ENCODE measurements at regions not wholly inside any gene's neighbourhood (a gene's known extent, or its start where the extent isn't known, plus 50 kb on each side); places are given as distances from the start of the nearest gene placed in this dataset.

DNA sequence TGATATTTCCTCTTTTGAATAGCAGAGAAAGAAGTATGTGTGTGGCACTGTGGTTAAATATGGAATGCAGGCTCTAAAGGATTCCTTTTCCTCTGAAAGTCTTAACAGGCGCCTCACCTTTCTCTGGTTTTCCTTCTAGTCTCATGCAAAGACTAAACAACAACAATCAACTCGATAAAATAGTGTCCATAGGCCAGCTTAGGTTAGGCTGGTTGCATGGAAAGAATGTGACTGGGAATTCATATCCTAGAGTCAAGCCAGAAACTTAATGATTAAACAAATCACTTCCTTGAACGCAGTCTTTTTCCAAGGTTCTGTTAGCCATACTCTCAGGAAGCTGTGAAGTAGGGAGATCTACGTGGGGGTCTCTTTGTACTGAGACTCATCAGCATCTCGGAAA lies 800.8 kb upstream of the ID2 start:
- TF ChIP-seq NFIC (IDR thresholded peaks at IDR 0.05) (no peak), CEBPB (IDR thresholded peaks at IDR 0.05) (no peak), TAF1 (IDR thresholded peaks at IDR 0.05; ENCODE audit: low read depth) (no peak), CREB1 (IDR thresholded peaks at IDR 0.05; ENCODE audit: low read depth) (no peak), YY1 (IDR thresholded peaks at IDR 0.05; ENCODE audit: low read depth) (no peak), TCF12 (IDR thresholded peaks at IDR 0.05; ENCODE audit: low read depth) (no peak), RAD21 (IDR thresholded peaks at IDR 0.05; ENCODE audit: low read depth) (no peak)
- TF ChIP-seq, protein P1, sequence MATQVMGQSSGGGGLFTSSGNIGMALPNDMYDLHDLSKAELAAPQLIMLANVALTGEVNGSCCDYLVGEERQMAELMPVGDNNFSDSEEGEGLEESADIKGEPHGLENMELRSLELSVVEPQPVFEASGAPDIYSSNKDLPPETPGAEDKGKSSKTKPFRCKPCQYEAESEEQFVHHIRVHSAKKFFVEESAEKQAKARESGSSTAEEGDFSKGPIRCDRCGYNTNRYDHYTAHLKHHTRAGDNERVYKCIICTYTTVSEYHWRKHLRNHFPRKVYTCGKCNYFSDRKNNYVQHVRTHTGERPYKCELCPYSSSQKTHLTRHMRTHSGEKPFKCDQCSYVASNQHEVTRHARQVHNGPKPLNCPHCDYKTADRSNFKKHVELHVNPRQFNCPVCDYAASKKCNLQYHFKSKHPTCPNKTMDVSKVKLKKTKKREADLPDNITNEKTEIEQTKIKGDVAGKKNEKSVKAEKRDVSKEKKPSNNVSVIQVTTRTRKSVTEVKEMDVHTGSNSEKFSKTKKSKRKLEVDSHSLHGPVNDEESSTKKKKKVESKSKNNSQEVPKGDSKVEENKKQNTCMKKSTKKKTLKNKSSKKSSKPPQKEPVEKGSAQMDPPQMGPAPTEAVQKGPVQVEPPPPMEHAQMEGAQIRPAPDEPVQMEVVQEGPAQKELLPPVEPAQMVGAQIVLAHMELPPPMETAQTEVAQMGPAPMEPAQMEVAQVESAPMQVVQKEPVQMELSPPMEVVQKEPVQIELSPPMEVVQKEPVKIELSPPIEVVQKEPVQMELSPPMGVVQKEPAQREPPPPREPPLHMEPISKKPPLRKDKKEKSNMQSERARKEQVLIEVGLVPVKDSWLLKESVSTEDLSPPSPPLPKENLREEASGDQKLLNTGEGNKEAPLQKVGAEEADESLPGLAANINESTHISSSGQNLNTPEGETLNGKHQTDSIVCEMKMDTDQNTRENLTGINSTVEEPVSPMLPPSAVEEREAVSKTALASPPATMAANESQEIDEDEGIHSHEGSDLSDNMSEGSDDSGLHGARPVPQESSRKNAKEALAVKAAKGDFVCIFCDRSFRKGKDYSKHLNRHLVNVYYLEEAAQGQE (IDR thresholded peaks at IDR 0.05; ENCODE audit: low read depth), result no peak

DNA sequence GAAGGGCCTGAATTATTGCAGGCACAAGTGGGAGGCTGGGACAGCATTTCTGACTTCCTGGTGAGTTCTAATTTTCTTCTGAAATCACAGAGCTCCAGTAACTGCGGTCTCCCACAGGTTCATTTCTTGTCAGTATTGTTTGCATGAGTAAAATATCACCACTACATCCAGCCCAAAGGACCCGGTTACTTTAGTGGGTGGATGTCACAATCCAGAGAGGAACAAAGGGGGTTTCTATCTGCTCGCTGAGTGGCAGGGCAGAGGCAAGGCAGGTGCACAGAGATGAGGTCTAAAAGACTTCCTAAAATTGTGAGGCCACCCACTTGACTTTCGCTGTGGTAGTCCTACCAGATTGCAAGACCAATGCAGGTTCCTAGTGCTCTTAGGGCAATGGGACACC lies 800.4 kb upstream of the ID2 start:
- TF ChIP-seq, protein P2, sequence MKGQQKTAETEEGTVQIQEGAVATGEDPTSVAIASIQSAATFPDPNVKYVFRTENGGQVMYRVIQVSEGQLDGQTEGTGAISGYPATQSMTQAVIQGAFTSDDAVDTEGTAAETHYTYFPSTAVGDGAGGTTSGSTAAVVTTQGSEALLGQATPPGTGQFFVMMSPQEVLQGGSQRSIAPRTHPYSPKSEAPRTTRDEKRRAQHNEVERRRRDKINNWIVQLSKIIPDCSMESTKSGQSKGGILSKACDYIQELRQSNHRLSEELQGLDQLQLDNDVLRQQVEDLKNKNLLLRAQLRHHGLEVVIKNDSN (IDR thresholded peaks at IDR 0.05), result no peak
- no peak for TF ChIP-seq RAD21 (IDR thresholded peaks at IDR 0.05; ENCODE audit: low read depth)
- TF ChIP-seq FOXM1 (IDR thresholded peaks at IDR 0.05; ENCODE audit: borderline replicate concordance, low read depth), result no peak
- TF ChIP-seq TCF12 (IDR thresholded peaks at IDR 0.05; ENCODE audit: low read depth), result no peak
- no peak for TF ChIP-seq CREB1 (IDR thresholded peaks at IDR 0.05; ENCODE audit: low read depth)
- no peak for TF ChIP-seq EGR1 (IDR thresholded peaks at IDR 0.05)
- TF ChIP-seq TEAD4 (IDR thresholded peaks at IDR 0.05), result no peak
- TF ChIP-seq, protein P1 (IDR thresholded peaks at IDR 0.05; ENCODE audit: low read depth), result no peak
- no peak for TF ChIP-seq NFIC (IDR thresholded peaks at IDR 0.05)
- no peak for TF ChIP-seq CEBPB (IDR thresholded peaks at IDR 0.05)

DNA sequence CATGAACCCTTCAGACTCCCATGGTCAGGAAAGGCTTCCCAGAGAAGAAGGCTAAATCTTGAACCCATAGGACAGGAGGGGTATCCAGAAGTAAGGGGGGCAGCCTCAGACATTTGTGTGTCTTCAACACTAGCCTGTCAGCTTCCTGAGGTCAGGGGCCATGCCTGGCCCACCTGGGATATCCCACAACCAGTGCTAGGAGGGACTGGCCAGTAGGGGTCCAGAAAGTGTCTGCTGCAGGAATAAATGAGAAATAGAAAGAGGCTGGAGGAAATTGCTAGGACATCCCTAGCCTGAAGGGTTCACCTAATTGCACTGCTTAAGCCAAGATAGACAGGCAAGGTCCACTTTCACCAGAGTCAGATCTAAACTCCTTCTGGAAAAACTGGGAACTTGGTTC lies 799.6 kb upstream of the ID2 start:
- TF ChIP-seq CREB1 (IDR thresholded peaks at IDR 0.05; ENCODE audit: low read depth), result no peak
- TF ChIP-seq, protein P2 (IDR thresholded peaks at IDR 0.05), result no peak

DNA sequence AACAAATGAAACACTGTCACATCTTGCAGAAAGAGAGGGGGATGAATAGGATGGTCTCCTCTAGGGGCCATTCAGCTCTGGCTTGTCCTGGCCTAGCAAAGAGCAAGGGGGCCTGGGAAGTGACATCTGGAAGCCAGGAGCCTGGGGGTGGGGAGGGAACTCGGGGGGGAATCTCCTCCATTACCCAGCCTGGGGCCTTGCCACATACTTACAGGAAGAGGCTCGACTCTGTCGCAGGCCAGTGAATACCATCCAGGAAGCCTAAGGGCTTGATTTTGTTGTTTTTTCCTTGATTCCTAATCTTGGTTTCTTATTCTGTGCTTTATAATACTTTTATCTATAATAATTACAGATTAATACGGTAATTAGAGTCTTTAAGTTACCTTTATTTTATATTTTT lies 797.5 kb upstream of the ID2 start:
- TF ChIP-seq TEAD4 (IDR thresholded peaks at IDR 0.05) (no peak), CEBPB (IDR thresholded peaks at IDR 0.05) (no peak), RAD21 (IDR thresholded peaks at IDR 0.05; ENCODE audit: low read depth) (no peak), ZBTB7A (IDR thresholded peaks at IDR 0.05; ENCODE audit: low read depth) (no peak), YY1 (IDR thresholded peaks at IDR 0.05; ENCODE audit: low read depth) (no peak), EP300 (IDR thresholded peaks at IDR 0.05; ENCODE audit: borderline replicate concordance) (no peak), TCF12 (IDR thresholded peaks at IDR 0.05; ENCODE audit: low read depth) (no peak), NFIC (IDR thresholded peaks at IDR 0.05) (no peak), TAF1 (IDR thresholded peaks at IDR 0.05; ENCODE audit: low read depth) (no peak)
- TF ChIP-seq, protein P3, sequence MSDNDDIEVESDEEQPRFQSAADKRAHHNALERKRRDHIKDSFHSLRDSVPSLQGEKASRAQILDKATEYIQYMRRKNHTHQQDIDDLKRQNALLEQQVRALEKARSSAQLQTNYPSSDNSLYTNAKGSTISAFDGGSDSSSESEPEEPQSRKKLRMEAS (IDR thresholded peaks at IDR 0.05), result no peak
- TF ChIP-seq, protein P2 (IDR thresholded peaks at IDR 0.05), result no peak

DNA sequence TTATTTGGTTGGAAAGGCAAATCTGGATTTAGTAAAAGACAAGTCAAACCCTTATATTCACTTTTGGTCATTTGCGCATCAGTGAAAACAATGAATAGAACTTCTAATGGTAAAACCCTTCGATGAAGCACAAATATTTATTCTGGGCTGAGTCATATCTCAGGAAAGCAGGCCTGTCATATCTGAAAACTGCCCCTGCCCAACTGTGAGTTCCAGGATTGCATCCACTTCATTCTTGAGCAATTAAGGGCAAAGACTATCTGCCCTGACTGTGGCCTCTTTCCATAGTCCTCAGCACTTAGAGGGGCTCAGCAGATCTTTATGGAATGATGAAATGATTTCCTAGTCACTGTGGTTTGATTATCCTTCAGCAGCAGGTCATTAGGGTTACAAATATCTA lies 795.2 kb upstream of the ID2 start:
- no peak for TF ChIP-seq EP300 (IDR thresholded peaks at IDR 0.05; ENCODE audit: borderline replicate concordance)
- TF ChIP-seq, protein P2 (IDR thresholded peaks at IDR 0.05), result no peak

DNA sequence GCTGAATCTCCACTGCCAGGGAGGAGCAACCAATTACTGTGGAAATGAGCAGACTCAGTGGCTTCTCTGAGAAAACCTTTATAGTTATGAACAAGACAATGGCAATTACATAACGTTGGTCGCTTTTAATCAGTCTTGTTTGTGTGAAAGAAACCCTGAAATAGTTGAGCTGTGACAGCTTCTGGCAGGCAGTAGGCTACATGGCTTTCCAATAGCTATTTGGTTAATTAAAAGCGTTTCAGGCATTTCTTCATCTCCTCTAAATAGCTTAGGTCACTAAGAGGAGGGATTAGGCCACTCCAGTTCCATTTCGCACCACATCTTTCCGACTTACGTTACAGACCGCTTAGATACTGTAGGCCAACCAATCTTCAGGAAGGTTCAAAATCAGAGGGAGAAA lies 794.4 kb upstream of the ID2 start:
- TF ChIP-seq TAF1 (IDR thresholded peaks at IDR 0.05; ENCODE audit: low read depth) (no peak), NFIC (IDR thresholded peaks at IDR 0.05) (no peak), CREB1 (IDR thresholded peaks at IDR 0.05; ENCODE audit: low read depth) (no peak), EP300 (IDR thresholded peaks at IDR 0.05; ENCODE audit: borderline replicate concordance) (no peak), ZBTB7A (IDR thresholded peaks at IDR 0.05; ENCODE audit: low read depth) (no peak), CEBPB (IDR thresholded peaks at IDR 0.05) (no peak), TEAD4 (IDR thresholded peaks at IDR 0.05) (no peak), RAD21 (IDR thresholded peaks at IDR 0.05; ENCODE audit: low read depth) (no peak), TCF12 (IDR thresholded peaks at IDR 0.05; ENCODE audit: low read depth) (no peak), EGR1 (IDR thresholded peaks at IDR 0.05) (no peak), FOXM1 (IDR thresholded peaks at IDR 0.05; ENCODE audit: borderline replicate concordance, low read depth) (no peak), YY1 (IDR thresholded peaks at IDR 0.05; ENCODE audit: low read depth) (no peak)
- TF ChIP-seq, protein P3 (IDR thresholded peaks at IDR 0.05), result no peak
- TF ChIP-seq, protein P2 (IDR thresholded peaks at IDR 0.05), result no peak
- TF ChIP-seq, protein P1 (IDR thresholded peaks at IDR 0.05; ENCODE audit: low read depth), result no peak
